Upper lobe of left lung (tissue), 4 donors: ENCODE measurements at regions not wholly inside any gene's neighbourhood (a gene's known extent, or its start where the extent isn't known, plus 50 kb on each side); places are given as distances from the start of the nearest gene placed in this dataset.

Experiments
- POLR2A ChIP-seq, 4 donors: fragments of 450-650 bp; IDR thresholded peaks; one replicate each; pipeline ENCODE4 v1.5.1; 2016 to 2017; ENCODE audit warnings: antibody characterized with exemption in 4 of 4, mild to moderate bottlenecking in 2 of 4
- POLR2AphosphoS5 ChIP-seq, 2 donors: sonication (generic); formaldehyde crosslinking; IDR thresholded peaks; one replicate each; pipeline ENCODE4 v1.5.1; 2017; ENCODE audit warnings: antibody characterized with exemption in 2 of 2
- TF ChIP-seq, protein P1 (sequence below), 6 experiments: fragments of 450-650 bp in 4 of 6; fragments of 200-600 bp in 2 of 6; sonication (generic) in 2 of 6; IDR thresholded peaks; one replicate each; pipeline ENCODE4 v1.5.1; 2016 to 2019; ENCODE audit warnings: antibody characterized with exemption in 6 of 6

DNA sequence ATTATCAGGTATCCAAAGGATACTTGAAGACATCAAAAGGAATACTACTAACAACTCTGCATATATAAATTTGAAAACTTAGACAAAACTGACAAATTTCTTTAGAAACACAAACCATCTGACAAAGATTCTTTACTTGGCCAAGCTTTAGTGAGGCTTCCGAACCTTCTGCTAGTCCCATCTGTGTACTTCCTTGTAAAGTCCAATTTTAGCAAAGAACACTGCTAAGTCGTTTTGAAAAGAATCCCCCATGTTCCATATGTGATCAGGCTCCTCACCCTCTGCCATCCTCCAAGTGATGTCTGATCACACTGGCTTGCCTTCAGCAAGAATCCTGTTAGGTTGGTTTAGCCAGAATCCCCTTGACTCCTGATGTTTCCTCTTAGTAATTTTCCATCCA is 150.0 kb upstream of the ACO1 start:
- TF ChIP-seq POLR2A (IDR thresholded peaks at IDR 0.05) (no peak), POLR2AphosphoS5 (IDR thresholded peaks at IDR 0.05) (no peak)
- TF ChIP-seq, protein P1, sequence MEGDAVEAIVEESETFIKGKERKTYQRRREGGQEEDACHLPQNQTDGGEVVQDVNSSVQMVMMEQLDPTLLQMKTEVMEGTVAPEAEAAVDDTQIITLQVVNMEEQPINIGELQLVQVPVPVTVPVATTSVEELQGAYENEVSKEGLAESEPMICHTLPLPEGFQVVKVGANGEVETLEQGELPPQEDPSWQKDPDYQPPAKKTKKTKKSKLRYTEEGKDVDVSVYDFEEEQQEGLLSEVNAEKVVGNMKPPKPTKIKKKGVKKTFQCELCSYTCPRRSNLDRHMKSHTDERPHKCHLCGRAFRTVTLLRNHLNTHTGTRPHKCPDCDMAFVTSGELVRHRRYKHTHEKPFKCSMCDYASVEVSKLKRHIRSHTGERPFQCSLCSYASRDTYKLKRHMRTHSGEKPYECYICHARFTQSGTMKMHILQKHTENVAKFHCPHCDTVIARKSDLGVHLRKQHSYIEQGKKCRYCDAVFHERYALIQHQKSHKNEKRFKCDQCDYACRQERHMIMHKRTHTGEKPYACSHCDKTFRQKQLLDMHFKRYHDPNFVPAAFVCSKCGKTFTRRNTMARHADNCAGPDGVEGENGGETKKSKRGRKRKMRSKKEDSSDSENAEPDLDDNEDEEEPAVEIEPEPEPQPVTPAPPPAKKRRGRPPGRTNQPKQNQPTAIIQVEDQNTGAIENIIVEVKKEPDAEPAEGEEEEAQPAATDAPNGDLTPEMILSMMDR (IDR thresholded peaks at IDR 0.05) = no peak
